ENCODE measurements at regions not wholly inside any gene's neighbourhood (a gene's known extent, or its start where the extent isn't known, plus 50 kb on each side); places are given as distances from the start of the nearest gene placed in this dataset.

- Mint-ChIP-seq H3K9me3 (no peaks in the 10 kb centered on the region), H3K36me3 (ENCODE audit: low read depth) (no peaks in the 10 kb centered on the region), H3K4me1 (peaks cover 30% of the 10 kb centered on the region), H3K27me3 (no peaks in the 10 kb centered on the region), H3K4me3 (no peak overlapping the region), H3K27ac (no peak overlapping the region)
- CTCF ChIA-PET: interaction anchor here (0.6 kb wide), 1 partner anchor 26 kb away, joined by 4 read pairs; no protein-coding TSS in a partner anchor
- POLR2A ChIA-PET: no interaction called here
- no peak for DNase-seq
Observed at GRCh38 chr22:19574247-19574646, 50.0 kb upstream of the CLDN5 start.

GRCh38 chr22:19576460-19577421, 52.5 kb upstream of the CLDN5 start:
- Mint-ChIP-seq H3K4me3 (no peak overlapping the region), H3K9me3 (no peaks in the 10 kb centered on the region), H3K27me3 (no peaks in the 10 kb centered on the region), H3K36me3 (ENCODE audit: low read depth) (no peaks in the 10 kb centered on the region), H3K27ac (peak overlapping the region; percentile 79), H3K4me1 (peaks cover 42% of the 10 kb centered on the region)
- ChIA-PET CTCF (interaction anchor here (0.6 to 1.1 kb wide), 4 partner anchors 8 to 68 kb away, joined by 3 to 4 read pairs (median 3); no protein-coding TSS in a partner anchor), POLR2A (interaction anchor here (0.6 kb wide), 1 partner anchor 39 kb away, joined by 3 read pairs; no protein-coding TSS in a partner anchor)
- peak; percentile 53 for DNase-seq

GRCh38 chr22:19577422-19577966, 53.3 kb upstream of the CLDN5 start:
- no peaks in the 10 kb centered on the region for H3K27me3 Mint-ChIP-seq
- H3K36me3 Mint-ChIP-seq (ENCODE audit: low read depth): no peaks in the 10 kb centered on the region
- no peaks in the 10 kb centered on the region for H3K9me3 Mint-ChIP-seq
- H3K27ac Mint-ChIP-seq: peak overlapping the region; percentile 81
- H3K4me1 Mint-ChIP-seq: peaks cover 42% of the 10 kb centered on the region
- no peak overlapping the region for H3K4me3 Mint-ChIP-seq
- DNase-seq: no peak
- CTCF ChIA-PET: interaction anchor here (1.1 kb wide), 1 partner anchor 14 kb away, joined by 3 read pairs; no protein-coding TSS in a partner anchor
- POLR2A ChIA-PET: interaction anchor here (0.6 kb wide), 1 partner anchor 38 kb away, joined by 3 read pairs; no protein-coding TSS in a partner anchor

- no peaks in the 10 kb centered on the region for H3K27me3 Mint-ChIP-seq
- CTCF ChIA-PET: interaction anchor here (0.6 to 1.1 kb wide), 2 partner anchors 15 to 20 kb away, joined by 3 read pairs; no protein-coding TSS in a partner anchor
- POLR2A ChIA-PET: no interaction called here
- no peaks in the 10 kb centered on the region for H3K9me3 Mint-ChIP-seq
- no peaks in the 10 kb centered on the region for H3K36me3 Mint-ChIP-seq (ENCODE audit: low read depth)
- H3K27ac Mint-ChIP-seq: peak overlapping the region; percentile 90
- no peak for DNase-seq
- no peak overlapping the region for H3K4me3 Mint-ChIP-seq
- peaks cover 42% of the 10 kb centered on the region for H3K4me1 Mint-ChIP-seq
Observed at GRCh38 chr22:19578180-19579004, 54.2 kb upstream of the CLDN5 start.

- Mint-ChIP-seq H3K27me3 (no peaks in the 10 kb centered on the region), H3K27ac (peak overlapping the region; percentile 90), H3K4me3 (peak overlapping the region; percentile 25), H3K4me1 (peaks cover 42% of the 10 kb centered on the region), H3K36me3 (ENCODE audit: low read depth) (no peaks in the 10 kb centered on the region), H3K9me3 (no peaks in the 10 kb centered on the region)
- no peak for DNase-seq
- POLR2A ChIA-PET: no interaction called here
- CTCF ChIA-PET: interaction anchor here (0.6 to 0.7 kb wide), 2 partner anchors 14 to 21 kb away, joined by 3 read pairs; no protein-coding TSS in a partner anchor
Observed at GRCh38 chr22:19579115-19579811, 55.1 kb upstream of the CLDN5 start.

GRCh38 chr22:19579880-19580279, 55.7 kb upstream of the CLDN5 start:
- POLR2A ChIA-PET: no interaction called here
- Mint-ChIP-seq H3K36me3 (ENCODE audit: low read depth) (no peaks in the 10 kb centered on the region), H3K4me1 (peaks cover 42% of the 10 kb centered on the region), H3K27me3 (no peaks in the 10 kb centered on the region), H3K4me3 (peak overlapping the region; percentile 25), H3K27ac (peak overlapping the region; percentile 90), H3K9me3 (no peaks in the 10 kb centered on the region)
- CTCF ChIA-PET: interaction anchor here (0.7 kb wide), 1 partner anchor 14 kb away, joined by 3 read pairs; no protein-coding TSS in a partner anchor
- DNase-seq: peak; percentile 34

- H3K9me3 Mint-ChIP-seq: no peaks in the 10 kb centered on the region
- peak overlapping the region; percentile 90 for H3K27ac Mint-ChIP-seq
- H3K36me3 Mint-ChIP-seq (ENCODE audit: low read depth): no peaks in the 10 kb centered on the region
- ChIA-PET CTCF (interaction anchor here (0.7 kb wide), 1 partner anchor 15 kb away, joined by 3 read pairs; no protein-coding TSS in a partner anchor), POLR2A (no interaction called here)
- H3K4me3 Mint-ChIP-seq: peak overlapping the region; percentile 25
- peaks cover 45% of the 10 kb centered on the region for H3K4me1 Mint-ChIP-seq
- H3K27me3 Mint-ChIP-seq: no peaks in the 10 kb centered on the region
- no peak for DNase-seq
Observed at GRCh38 chr22:19580291-19580890, 56.2 kb upstream of the CLDN5 start.

GRCh38 chr22:19582033-19582693, 58.0 kb upstream of the CLDN5 start:
- H3K27ac Mint-ChIP-seq: no peak overlapping the region
- no peak for DNase-seq
- ChIA-PET CTCF (no interaction called here), POLR2A (no interaction called here)
- H3K4me1 Mint-ChIP-seq: peaks cover 37% of the 10 kb centered on the region
- H3K4me3 Mint-ChIP-seq: no peak overlapping the region
- H3K36me3 Mint-ChIP-seq (ENCODE audit: low read depth): no peaks in the 10 kb centered on the region
- no peaks in the 10 kb centered on the region for H3K27me3 Mint-ChIP-seq
- no peaks in the 10 kb centered on the region for H3K9me3 Mint-ChIP-seq

- no peak overlapping the region for H3K27ac Mint-ChIP-seq
- no peak overlapping the region for H3K4me3 Mint-ChIP-seq
- no peaks in the 10 kb centered on the region for H3K36me3 Mint-ChIP-seq (ENCODE audit: low read depth)
- no peak for DNase-seq
- ChIA-PET CTCF (interaction anchor here (0.6 kb wide), 1 partner anchor 8 kb away, joined by 3 read pairs; no protein-coding TSS in a partner anchor), POLR2A (no interaction called here)
- peaks cover 2% of the 10 kb centered on the region for H3K4me1 Mint-ChIP-seq
- H3K9me3 Mint-ChIP-seq: no peaks in the 10 kb centered on the region
- H3K27me3 Mint-ChIP-seq: no peaks in the 10 kb centered on the region
Observed at GRCh38 chr22:19586922-19587684, 62.9 kb upstream of the CLDN5 start.

GRCh38 chr22:19590696-19591095, 66.5 kb upstream of the CLDN5 start:
- Mint-ChIP-seq H3K27me3 (no peaks in the 10 kb centered on the region), H3K9me3 (no peaks in the 10 kb centered on the region), H3K36me3 (ENCODE audit: low read depth) (peaks cover 4% of the 10 kb centered on the region), H3K4me3 (no peak overlapping the region), H3K4me1 (peaks cover 6% of the 10 kb centered on the region), H3K27ac (no peak overlapping the region)
- CTCF ChIA-PET: no interaction called here
- DNase-seq: no peak
- POLR2A ChIA-PET: no interaction called here

GRCh38 chr22:19591568-19591967, 67.4 kb upstream of the CLDN5 start:
- POLR2A ChIA-PET: no interaction called here
- no peak for DNase-seq

More at GRCh38 chr22:19591568-19591967, 67.4 kb upstream of the CLDN5 start:
- Mint-ChIP-seq H3K9me3 (no peaks in the 10 kb centered on the region), H3K36me3 (ENCODE audit: low read depth) (peaks cover 4% of the 10 kb centered on the region), H3K4me3 (no peak overlapping the region), H3K27me3 (no peaks in the 10 kb centered on the region), H3K27ac (no peak overlapping the region), H3K4me1 (peaks cover 9% of the 10 kb centered on the region)
- CTCF ChIA-PET: no interaction called here

Measured in activated CD4-positive, alpha-beta T cell treated with anti-CD3 and anti-CD28 coated beads, Interleukin-2, amount 10 ng/mL, durations not matched to agents 7 days and 5 days (primary cell).